SH-SY5Y (cell line): ENCODE measurements at regions not wholly inside any gene's neighbourhood (a gene's known extent, or its start where the extent isn't known, plus 50 kb on each side); places are given as distances from the start of the nearest gene placed in this dataset.

Source experiments
- GATA2 ChIP-seq: IDR thresholded peaks from 2 replicates; pipeline ENCODE4 v1.6.1; 2011; ENCODE audit warnings: mild to moderate bottlenecking, low read depth, low read length
- GATA3 ChIP-seq: IDR thresholded peaks from 2 replicates; pipeline ENCODE4 v1.6.1; 2011; ENCODE audit warnings: low read depth, mild to moderate bottlenecking, low read length, moderate library complexity

GRCh38 chr9:100697339-100697738 lies 119.5 kb downstream of the CAVIN4 start:
- TF ChIP-seq GATA3: no peak
- TF ChIP-seq GATA2: no peak
